ENCODE measurements at regions not wholly inside any gene's neighbourhood (a gene's known extent, or its start where the extent isn't known, plus 50 kb on each side); places are given as distances from the start of the nearest gene placed in this dataset.

DNA sequence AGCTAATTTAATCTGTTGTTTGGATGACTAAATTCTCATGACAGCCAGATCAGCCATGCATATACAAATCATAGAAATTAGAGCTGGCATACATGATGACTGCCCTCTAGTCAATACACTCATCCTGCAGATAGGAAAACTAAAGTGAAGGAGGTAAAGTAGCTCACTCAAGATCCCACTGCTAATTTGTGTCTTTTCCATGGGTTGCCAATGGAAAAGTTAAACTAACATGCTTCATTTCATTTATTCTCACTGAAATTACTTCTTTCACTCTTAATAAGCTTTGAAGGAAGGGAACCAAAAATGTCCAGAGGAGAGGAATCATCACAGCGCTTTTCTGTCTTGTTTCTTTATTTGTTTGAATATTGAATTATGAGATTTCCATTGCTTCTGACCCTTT, 308.2 kb downstream of the GJA1 start:
- intact Hi-C loops (cut with DNase I) = no loop called here
- TF ChIP-seq EP300 (IDR thresholded peaks at IDR 0.05) (no peak), POLR2A (IDR thresholded peaks at IDR 0.05; ENCODE audit: low read depth) (no peak)
- H3K27me3 ChIP-seq = no peaks in the 10 kb centered on the region
- H3K9me3 ChIP-seq = no peaks in the 10 kb centered on the region
- H3K4me3 ChIP-seq = no peak overlapping the region
- no peaks in the 10 kb centered on the region for H3K4me1 ChIP-seq
- H3K27ac ChIP-seq (replicated peaks in 1 of 4) = no peak overlapping the region
- no peaks in the 10 kb centered on the region for H3K36me3 ChIP-seq
- WGBS = 100% methylated on average over 1 of the region's 1 CpG
- no peak for DNase-seq (ENCODE audit: extremely low spot score)

DNA sequence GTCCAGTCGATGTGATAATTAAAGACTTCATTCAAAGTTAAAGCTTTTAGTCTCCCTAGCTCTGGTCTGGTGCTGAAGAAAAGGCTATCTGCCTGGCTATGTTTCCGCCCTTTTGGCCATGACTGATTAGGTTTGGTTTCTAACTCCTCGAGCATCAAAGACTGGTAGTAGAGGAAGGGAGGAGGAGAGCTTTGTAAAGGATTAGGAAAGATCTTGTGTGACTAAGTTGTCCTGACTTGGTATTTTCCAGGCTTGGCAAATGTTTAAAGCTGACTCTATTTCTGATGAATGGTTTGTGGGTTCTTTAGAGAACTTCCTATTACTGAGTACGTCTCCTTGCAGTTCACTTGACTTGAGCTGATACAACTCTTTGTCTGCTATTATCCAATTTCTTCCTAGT, 312.9 kb downstream of the GJA1 start:
- 76% methylated on average over 4 of the region's 4 CpGs for WGBS
- no peak for TF ChIP-seq POLR2AphosphoS5 (IDR thresholded peaks at IDR 0.05)
- TF ChIP-seq, protein P1, sequence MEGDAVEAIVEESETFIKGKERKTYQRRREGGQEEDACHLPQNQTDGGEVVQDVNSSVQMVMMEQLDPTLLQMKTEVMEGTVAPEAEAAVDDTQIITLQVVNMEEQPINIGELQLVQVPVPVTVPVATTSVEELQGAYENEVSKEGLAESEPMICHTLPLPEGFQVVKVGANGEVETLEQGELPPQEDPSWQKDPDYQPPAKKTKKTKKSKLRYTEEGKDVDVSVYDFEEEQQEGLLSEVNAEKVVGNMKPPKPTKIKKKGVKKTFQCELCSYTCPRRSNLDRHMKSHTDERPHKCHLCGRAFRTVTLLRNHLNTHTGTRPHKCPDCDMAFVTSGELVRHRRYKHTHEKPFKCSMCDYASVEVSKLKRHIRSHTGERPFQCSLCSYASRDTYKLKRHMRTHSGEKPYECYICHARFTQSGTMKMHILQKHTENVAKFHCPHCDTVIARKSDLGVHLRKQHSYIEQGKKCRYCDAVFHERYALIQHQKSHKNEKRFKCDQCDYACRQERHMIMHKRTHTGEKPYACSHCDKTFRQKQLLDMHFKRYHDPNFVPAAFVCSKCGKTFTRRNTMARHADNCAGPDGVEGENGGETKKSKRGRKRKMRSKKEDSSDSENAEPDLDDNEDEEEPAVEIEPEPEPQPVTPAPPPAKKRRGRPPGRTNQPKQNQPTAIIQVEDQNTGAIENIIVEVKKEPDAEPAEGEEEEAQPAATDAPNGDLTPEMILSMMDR (IDR thresholded peaks at IDR 0.05) = no peak
- no peak for TF ChIP-seq POLR2A (IDR thresholded peaks at IDR 0.05; ENCODE audit: low read depth)
- TF ChIP-seq EP300 (IDR thresholded peaks at IDR 0.05) = no peak
- Histone ChIP-seq H3K4me3 (no peak overlapping the region), H3K27me3 (no peaks in the 10 kb centered on the region), H3K36me3 (no peaks in the 10 kb centered on the region), H3K27ac (replicated peaks in 1 of 4) (no peak overlapping the region), H3K4me1 (no peaks in the 10 kb centered on the region), H3K9me3 (no peaks in the 10 kb centered on the region)
- intact Hi-C loops (cut with DNase I) = no loop called here
- no peak for DNase-seq (ENCODE audit: extremely low spot score)

DNA sequence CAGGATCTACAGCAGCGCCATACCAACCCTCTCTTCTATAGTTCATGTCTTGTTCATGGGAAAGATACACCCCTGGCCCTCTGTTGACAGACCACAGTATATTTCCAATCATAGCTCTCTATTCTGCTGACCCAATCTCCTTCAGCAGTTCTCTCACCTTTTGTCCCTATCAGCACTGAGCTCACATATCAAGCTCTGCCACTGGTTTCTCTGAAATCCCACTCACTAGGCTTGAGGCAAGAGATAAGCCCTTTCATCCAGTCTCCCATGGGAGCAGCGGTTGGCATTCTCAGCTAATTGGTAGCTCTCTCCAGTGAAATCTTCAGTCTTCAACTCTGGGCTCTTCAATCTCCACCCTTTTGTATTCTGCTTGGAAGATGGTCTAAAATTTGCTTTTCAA, 313.4 kb downstream of the GJA1 start:
- Histone ChIP-seq H3K4me3 (no peak overlapping the region), H3K36me3 (no peaks in the 10 kb centered on the region), H3K27me3 (no peaks in the 10 kb centered on the region), H3K27ac (replicated peaks in 1 of 4) (no peak overlapping the region), H3K9me3 (no peaks in the 10 kb centered on the region), H3K4me1 (no peaks in the 10 kb centered on the region)
- 98% methylated on average over 2 of the region's 2 CpGs for WGBS
- TF ChIP-seq EP300 (IDR thresholded peaks at IDR 0.05) (no peak), POLR2AphosphoS5 (IDR thresholded peaks at IDR 0.05) (no peak), POLR2A (IDR thresholded peaks at IDR 0.05; ENCODE audit: low read depth) (no peak)
- TF ChIP-seq, protein P1 (IDR thresholded peaks at IDR 0.05) = no peak
- DNase-seq (ENCODE audit: extremely low spot score) = no peak
- intact Hi-C loops (cut with DNase I) = no loop called here

DNA sequence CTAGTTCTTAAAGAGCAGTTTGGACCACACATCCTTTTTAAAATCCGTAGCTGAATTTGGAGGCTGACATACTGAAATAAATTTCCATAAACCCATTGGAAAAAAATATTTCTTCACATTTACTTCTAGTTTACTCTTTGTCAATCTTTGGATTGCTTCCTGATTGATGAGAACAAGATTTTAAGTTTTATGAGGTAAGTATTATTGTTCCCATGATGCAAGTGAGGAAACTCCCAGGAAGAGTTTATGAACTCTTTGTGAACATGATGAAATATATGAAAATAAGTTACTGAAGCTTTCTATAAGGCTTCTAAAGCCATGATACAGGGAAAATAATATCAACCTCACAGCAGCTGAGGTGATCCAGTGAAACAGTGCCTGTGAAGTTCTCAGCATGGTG, 320.0 kb downstream of the GJA1 start:
- Histone ChIP-seq H3K9me3 (no peaks in the 10 kb centered on the region), H3K4me1 (no peaks in the 10 kb centered on the region), H3K36me3 (no peaks in the 10 kb centered on the region), H3K27me3 (no peaks in the 10 kb centered on the region), H3K4me3 (no peak overlapping the region), H3K27ac (replicated peaks in 1 of 4) (no peak overlapping the region)
- TF ChIP-seq EP300 (IDR thresholded peaks at IDR 0.05) = no peak
- TF ChIP-seq, protein P1 (IDR thresholded peaks at IDR 0.05) = no peak
- no peak for TF ChIP-seq POLR2AphosphoS5 (IDR thresholded peaks at IDR 0.05)
- TF ChIP-seq POLR2A (IDR thresholded peaks at IDR 0.05; ENCODE audit: low read depth) = no peak
- no peak for DNase-seq (ENCODE audit: extremely low spot score)
- intact Hi-C loops (cut with DNase I) = no loop called here
- 64% methylated on average over 1 of the region's 1 CpG for WGBS

DNA sequence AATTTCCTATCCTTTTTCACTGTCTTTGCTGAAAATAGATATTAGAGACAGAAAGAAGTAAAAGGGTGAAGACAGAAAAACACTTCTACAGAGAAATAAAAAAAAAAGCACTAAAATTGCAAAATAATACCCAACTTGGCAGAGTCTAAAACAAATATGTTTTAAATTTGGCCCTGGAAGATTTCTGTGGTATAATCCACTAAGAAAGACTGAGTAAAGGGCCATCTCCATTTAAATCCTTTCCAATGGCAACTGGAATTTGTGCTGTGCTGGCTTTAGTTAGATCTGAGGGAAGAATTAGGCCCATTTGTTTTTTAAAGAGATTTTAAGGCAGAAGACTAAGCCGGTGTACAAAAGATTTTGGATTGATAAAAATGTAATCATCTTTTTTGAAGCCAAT, 321.2 kb downstream of the GJA1 start:
- intact Hi-C loops (cut with DNase I) = no loop called here
- TF ChIP-seq POLR2AphosphoS5 (IDR thresholded peaks at IDR 0.05) = no peak
- TF ChIP-seq, protein P1 (IDR thresholded peaks at IDR 0.05) = no peak
- TF ChIP-seq EP300 (IDR thresholded peaks at IDR 0.05) = no peak
- no peak for TF ChIP-seq POLR2A (IDR thresholded peaks at IDR 0.05; ENCODE audit: low read depth)
- no peaks in the 10 kb centered on the region for H3K4me1 ChIP-seq
- no peaks in the 10 kb centered on the region for H3K36me3 ChIP-seq
- 82% methylated on average over 1 of the region's 1 CpG for WGBS
- H3K27ac ChIP-seq (replicated peaks in 1 of 4) = no peak overlapping the region
- no peaks in the 10 kb centered on the region for H3K27me3 ChIP-seq
- DNase-seq (ENCODE audit: extremely low spot score) = no peak
- H3K4me3 ChIP-seq = no peak overlapping the region
- no peaks in the 10 kb centered on the region for H3K9me3 ChIP-seq
